Jurkat, Clone E6-1 (cell line): ENCODE measurements at regions not wholly inside any gene's neighbourhood (a gene's known extent, or its start where the extent isn't known, plus 50 kb on each side); places are given as distances from the start of the nearest gene placed in this dataset.

Source experiments
- DNase-seq: peaks from one replicate; pipeline ENCODE4 v3.0.0-alpha.2; 2011; ENCODE audit warnings: low read depth, low spot score
- H3K4me3 ChIP-seq: 2 replicates; pipeline ENCODE4 v1.5.1; 2011; ENCODE audit warnings: mild to moderate bottlenecking, low read length, control low read depth, moderate library complexity

DNA sequence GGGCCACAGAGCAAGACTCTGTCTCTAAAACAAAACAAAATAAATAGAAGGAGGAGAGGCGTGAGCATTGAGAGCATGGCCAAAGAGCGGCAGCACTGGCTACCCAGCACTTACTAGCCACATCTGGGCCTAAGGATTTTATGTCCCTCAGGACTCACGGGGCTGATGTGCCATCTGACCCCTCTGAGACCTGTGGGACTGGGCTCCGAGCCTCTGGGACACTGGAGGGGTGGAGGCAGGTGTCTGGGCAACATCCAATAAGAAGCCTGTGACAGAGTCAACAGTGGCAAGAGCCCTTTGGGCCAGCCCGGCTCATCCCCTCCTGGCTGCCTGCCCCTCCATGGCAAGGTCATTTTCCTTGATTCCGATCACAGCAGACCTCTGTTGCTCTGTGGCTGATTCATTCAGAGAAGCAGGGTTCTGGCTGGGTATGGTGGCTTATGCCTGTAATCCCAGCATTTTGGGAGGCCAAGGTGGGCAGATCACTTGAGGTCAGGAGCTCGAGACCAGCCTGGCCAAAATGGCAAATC, 60.7 kb downstream of the RRM2 start:
- H3K4me3 ChIP-seq, result no peak overlapping the region
- DNase-seq, result no peak

DNA sequence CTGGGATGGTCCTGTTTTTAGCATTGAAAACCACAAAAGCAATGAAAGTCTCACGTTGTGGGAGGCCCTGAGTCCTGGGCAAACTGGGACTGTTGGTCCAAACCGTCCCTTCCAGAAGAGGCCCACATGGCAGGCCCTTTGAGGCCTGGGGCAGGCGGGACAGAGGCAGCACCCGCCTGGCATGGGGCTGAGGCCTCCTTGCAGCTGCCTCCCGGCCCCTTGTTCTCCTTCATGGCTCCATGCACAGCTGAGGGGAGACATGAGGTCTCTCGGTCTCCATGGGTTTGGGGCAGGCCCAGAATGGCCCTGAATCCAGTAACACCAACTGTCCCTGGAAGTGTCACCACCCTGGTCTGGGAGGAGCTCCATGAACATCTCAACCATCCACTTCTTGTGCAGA, 61.9 kb downstream of the RRM2 start:
- no peak for DNase-seq
- H3K4me3 ChIP-seq, result no peak overlapping the region

DNA sequence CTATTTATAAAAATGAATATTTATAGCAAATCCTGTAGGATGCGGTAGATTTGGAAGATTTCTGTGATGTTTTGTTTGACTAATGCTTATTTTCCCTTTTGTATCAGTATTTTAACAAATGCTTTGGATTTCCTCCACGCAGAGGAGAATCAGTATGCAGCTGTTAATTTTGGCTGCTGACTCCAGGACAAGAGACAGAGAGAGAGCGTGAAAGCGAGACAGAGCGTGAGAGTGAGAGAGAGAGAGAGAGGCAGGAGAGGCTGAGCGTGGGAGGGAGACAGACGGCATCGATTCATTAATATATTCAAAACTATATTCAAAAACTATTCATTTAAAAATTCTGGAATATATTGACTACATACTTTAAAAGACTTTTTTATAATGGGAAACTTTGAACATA, 62.5 kb downstream of the RRM2 start:
- DNase-seq, result no peak
- H3K4me3 ChIP-seq, result no peak overlapping the region

DNA sequence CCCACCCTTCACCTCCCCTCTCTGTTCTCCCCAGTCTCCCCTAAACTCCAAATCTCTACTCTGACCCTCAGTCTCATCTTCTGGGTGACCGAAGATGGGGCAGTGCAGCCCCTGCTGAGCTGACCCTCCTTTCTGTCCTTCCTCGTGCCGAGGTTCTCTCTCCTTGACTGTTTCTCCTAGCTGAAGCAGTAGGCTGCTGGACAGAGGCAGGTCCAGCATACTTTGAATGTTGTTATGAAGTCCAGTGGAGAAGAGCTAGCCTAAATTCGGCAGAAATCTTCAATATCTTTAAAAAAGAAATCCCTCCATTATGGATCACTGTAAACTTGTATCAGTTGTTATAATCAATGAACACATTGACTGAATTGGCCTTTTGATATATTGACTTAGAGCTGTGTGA, 63.2 kb downstream of the RRM2 start:
- no peak overlapping the region for H3K4me3 ChIP-seq
- no peak for DNase-seq

- DNase-seq, result no peak
- H3K4me3 ChIP-seq, result no peak overlapping the region
These were observed 64.5 kb downstream of the RRM2 start for GRCh38 chr2:10186868-10187535.

GRCh38 chr2:10187661-10188060, 65.1 kb downstream of the RRM2 start:
- no peak for DNase-seq
- H3K4me3 ChIP-seq, result no peak overlapping the region

DNA sequence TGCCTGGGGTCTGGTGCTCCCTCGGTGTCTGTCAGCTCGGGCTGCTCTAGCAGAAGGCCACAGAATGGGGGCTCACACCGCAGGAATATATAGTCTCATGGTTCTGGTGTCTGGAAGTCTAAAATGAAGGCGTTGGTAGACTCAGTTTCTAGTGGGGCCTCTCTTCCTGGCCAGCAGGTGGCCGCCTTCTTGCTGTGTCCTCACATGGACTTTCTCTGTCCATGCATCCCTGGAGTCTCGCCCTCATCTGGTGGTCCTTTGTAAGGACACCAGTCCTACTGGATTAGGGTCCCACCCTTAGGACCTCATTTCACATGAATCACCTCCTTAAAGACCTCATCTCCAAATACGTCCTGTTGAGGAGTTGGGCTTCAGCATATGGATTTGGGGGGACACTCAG, 65.7 kb downstream of the RRM2 start:
- H3K4me3 ChIP-seq, result no peak overlapping the region
- peak; percentile 9 for DNase-seq

GRCh38 chr2:10188729-10189305, 66.3 kb downstream of the RRM2 start:
- no peak for DNase-seq
- H3K4me3 ChIP-seq, result no peak overlapping the region

DNA sequence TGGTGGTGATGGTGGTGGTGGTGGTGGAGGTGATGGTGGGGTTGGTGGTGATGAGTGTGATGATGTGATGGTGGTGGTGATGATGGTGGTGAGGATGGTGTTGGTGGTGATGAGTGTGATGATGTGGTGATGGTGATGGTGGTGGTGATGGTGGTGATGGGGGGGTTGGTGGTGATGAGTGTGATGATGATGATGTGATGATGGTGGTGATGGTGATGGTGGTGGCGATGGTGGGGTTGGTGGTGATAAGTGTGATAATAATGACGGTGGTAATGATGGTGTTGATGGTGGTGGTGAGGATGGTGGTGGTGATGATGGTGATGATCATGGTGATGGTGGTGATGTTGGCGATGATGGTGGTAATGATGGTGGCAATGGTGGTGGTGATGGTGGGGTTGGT, 67.7 kb downstream of the RRM2 start:
- no peak for DNase-seq
- H3K4me3 ChIP-seq, result no peak overlapping the region

- H3K4me3 ChIP-seq, result no peak overlapping the region
- DNase-seq, result no peak
These were observed 68.4 kb downstream of the RRM2 start for GRCh38 chr2:10190737-10191532.

DNA sequence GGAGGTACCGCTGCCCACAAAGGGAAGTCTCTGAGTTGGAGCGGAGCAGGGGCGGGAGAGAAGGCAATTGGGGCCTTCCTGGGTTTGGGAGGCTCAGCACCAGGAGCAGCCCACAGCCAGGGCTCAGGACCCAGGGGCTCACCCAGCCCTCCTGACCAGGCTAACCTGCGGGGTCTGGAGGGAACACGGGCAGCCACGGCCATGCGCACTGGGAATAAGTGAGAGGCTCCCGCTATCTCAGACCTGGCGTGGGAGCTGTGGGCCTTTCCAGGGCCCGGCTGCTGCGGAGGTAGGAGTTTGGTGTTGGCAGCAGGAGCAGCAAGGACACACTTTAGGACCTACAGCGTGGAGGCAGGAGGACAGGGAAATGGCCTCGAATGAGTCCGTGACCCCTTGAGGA, 69.0 kb downstream of the RRM2 start:
- DNase-seq, result no peak
- H3K4me3 ChIP-seq, result no peak overlapping the region

DNA sequence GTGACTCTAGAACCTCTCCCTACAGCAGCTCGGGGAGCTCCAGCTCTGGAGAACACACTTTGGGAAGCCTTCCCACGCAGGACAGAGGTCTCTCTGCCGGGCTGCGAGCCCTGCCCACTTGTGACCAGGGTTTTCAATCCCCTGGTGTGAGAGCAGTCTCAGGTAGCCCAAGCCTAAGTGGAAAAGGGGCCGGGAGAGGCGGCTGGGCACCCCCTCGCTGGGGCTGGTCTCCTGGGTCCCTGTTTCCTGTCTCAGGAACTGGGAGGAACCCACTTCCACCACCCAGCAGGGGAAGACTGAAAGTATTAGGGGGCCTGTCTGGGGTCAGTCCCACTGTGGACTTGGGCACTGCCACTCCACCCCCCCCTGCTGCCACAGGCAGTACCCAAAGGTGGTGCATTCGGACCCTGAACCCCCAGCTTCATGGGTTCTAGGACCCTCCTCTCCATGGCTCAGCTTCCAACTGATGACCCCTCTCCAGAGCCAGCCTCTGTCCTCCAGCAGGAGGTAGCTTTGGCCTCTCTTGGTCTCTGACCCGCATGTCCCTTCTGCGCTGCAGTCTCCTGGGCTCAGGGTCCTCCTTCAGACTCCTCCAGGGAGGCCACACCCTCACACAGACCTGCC, 70.0 kb downstream of the RRM2 start:
- no peak for DNase-seq
- no peak overlapping the region for H3K4me3 ChIP-seq

GRCh38 chr2:10193276-10193795, 70.8 kb downstream of the RRM2 start:
- H3K4me3 ChIP-seq, result no peak overlapping the region
- DNase-seq, result no peak

- no peak overlapping the region for H3K4me3 ChIP-seq
- DNase-seq, result no peak
These were observed 71.6 kb downstream of the RRM2 start for GRCh38 chr2:10193851-10194820.

- no peak overlapping the region for H3K4me3 ChIP-seq
- DNase-seq, result no peak
These were observed 73.0 kb downstream of the RRM2 start for GRCh38 chr2:10195278-10196109.

DNA sequence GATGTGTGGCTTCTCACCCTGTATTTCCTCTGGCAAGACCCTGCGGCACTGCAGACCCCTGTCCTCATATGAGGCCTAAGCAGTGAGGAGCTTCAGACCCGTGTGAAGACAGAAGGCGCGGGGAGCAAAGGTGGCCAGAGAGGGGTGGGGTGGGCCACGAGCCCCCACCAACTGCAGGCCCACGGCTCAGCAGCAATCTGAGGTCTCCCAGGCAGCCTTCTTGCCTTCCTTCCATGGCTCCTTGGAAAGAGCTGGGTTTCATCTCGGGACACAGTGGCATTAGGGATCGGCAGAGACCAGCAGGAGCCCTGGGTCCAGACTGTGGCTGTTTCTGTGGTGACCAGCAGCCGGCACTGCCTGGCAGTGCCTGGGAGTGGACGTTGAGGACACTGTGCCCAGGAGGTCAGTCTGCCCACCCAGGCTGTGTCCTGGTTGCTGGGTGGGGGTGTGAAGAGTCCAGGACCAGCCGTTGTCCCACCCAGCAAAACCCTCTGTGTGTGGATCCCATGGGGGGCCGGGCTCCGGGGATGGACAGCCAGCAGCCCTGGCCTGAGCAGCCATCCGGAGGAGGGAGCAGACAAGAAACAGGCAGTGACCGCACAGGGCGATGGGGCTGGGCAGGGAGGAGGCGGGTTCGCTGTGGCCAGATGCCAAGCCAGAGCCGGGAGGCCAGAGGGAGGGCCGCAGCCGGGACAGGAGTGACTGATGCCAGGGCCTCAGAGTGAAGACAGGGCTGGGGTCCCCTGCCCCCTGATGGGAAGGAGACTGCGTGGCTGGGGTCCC, 73.8 kb downstream of the RRM2 start:
- DNase-seq, result no peak
- H3K4me3 ChIP-seq, result no peak overlapping the region
